LNCaP clone FGC (cell line): ENCODE measurements at regions not wholly inside any gene's neighbourhood (a gene's known extent, or its start where the extent isn't known, plus 50 kb on each side); places are given as distances from the start of the nearest gene placed in this dataset.
A peak's percentile ranks its signal among the peaks of the same experiment; 100 is the strongest.

Experiments
- DNase-seq: peaks from one replicate; pipeline ENCODE4 v3.0.0-alpha.2; 2011; ENCODE audit warnings: low read depth
- H3K4me3 ChIP-seq: 2 replicates; pipeline ENCODE4 v1.5.1; 2011; ENCODE audit warnings: mild to moderate bottlenecking, low read depth, low read length, control low read depth
- CTCF ChIP-seq: IDR thresholded peaks from 2 replicates; pipeline ENCODE4 v1.5.1; 2012; ENCODE audit warnings: mild to moderate bottlenecking; ENCODE audit not compliant: control insufficient read depth, insufficient read depth; ENCODE audit errors: extremely low read depth

GRCh38 chr4:184550476-184550875 lies 76.1 kb upstream of the IRF2 start:
- no peak overlapping the region for H3K4me3 ChIP-seq
- no peak for DNase-seq
- TF ChIP-seq CTCF, result no peak

- TF ChIP-seq CTCF, result no peak
- H3K4me3 ChIP-seq, result no peak overlapping the region
Observed at GRCh38 chr4:184548648-184549341, 74.4 kb upstream of the IRF2 start.

GRCh38 chr4:184548316-184548647 lies 73.9 kb upstream of the IRF2 start:
- H3K4me3 ChIP-seq, result no peak overlapping the region
- no peak for DNase-seq
- TF ChIP-seq CTCF, result no peak

More at GRCh38 chr4:184548648-184549341, 74.4 kb upstream of the IRF2 start:
- DNase-seq, result no peak

GRCh38 chr4:184544788-184545409 lies 70.5 kb upstream of the IRF2 start:
- no peak overlapping the region for H3K4me3 ChIP-seq
- DNase-seq, result no peak
- TF ChIP-seq CTCF, result no peak

- TF ChIP-seq CTCF, result no peak
- no peak overlapping the region for H3K4me3 ChIP-seq
- DNase-seq, result no peak
Observed at GRCh38 chr4:184541907-184542306, 67.6 kb upstream of the IRF2 start.

- no peak for DNase-seq
- no peak for TF ChIP-seq CTCF
- no peak overlapping the region for H3K4me3 ChIP-seq
Observed at GRCh38 chr4:184540307-184540706, 66.0 kb upstream of the IRF2 start.

GRCh38 chr4:184538023-184538599 lies 63.8 kb upstream of the IRF2 start:
- peak; percentile 79 for DNase-seq

More at GRCh38 chr4:184538023-184538599, 63.8 kb upstream of the IRF2 start:
- TF ChIP-seq CTCF, result peak; percentile 87
- H3K4me3 ChIP-seq, result peak overlapping the region; percentile 72
